Fibroblast of lung (primary cell): ENCODE measurements at regions not wholly inside any gene's neighbourhood (a gene's known extent, or its start where the extent isn't known, plus 50 kb on each side); places are given as distances from the start of the nearest gene placed in this dataset.

Source experiments
- DNase-seq, 2 donors: peaks; one replicate each; pipeline versions ENCODE4 v3.0.0 to v3.0.0-alpha.2; 2010; ENCODE audit warnings: low read depth in 2 of 2
- H2AFZ ChIP-seq: 2 replicates; pipeline ENCODE4 v1.5.1; 2012; ENCODE audit warnings: low read length, control low read depth, inconsistent platforms
- H3K27ac ChIP-seq: 2 replicates; pipeline ENCODE4 v1.5.1; 2011; ENCODE audit warnings: low read length, control low read depth; ENCODE audit not compliant: insufficient read depth
- H3K27me3 ChIP-seq: 2 replicates; pipeline ENCODE4 v1.5.1; 2011; ENCODE audit warnings: mild to moderate bottlenecking, low read length; ENCODE audit not compliant: control insufficient read depth, insufficient read depth
- H3K36me3 ChIP-seq: 2 replicates; pipeline ENCODE4 v1.5.1; 2011; ENCODE audit warnings: low read length; ENCODE audit not compliant: control insufficient read depth, insufficient read depth
- H3K4me1 ChIP-seq: 2 replicates; pipeline ENCODE4 v1.5.1; 2011; ENCODE audit warnings: low read length; ENCODE audit not compliant: control insufficient read depth, insufficient read depth; ENCODE audit errors: extremely low read depth
- H3K4me2 ChIP-seq: 2 replicates; pipeline ENCODE4 v1.5.1; 2011; ENCODE audit warnings: low read length, control low read depth; ENCODE audit not compliant: insufficient read depth; ENCODE audit errors: extremely low read depth
- H3K4me3 ChIP-seq, 4 experiments: fragments of 200-600 bp in 1 of 4; sonication (generic) in 1 of 4; replicated peaks in 1 of 4; 2 replicates each; pipeline ENCODE4 v1.5.1; 2011 to 2016; ENCODE audit warnings: low read length in 4 of 4, low read depth in 3 of 4, mild to moderate bottlenecking in 3 of 4, control low read depth in 2 of 4, inconsistent platforms in 1 of 4, mixed read lengths in 1 of 4; ENCODE audit not compliant: insufficient read depth in 1 of 4; ENCODE audit errors: control extremely low read depth in 1 of 4
- H3K79me2 ChIP-seq: 2 replicates; pipeline ENCODE4 v1.5.1; 2012; ENCODE audit warnings: mild to moderate bottlenecking, low read length, inconsistent platforms; ENCODE audit not compliant: control insufficient read depth, insufficient read depth
- H3K9ac ChIP-seq: 2 replicates; pipeline ENCODE4 v1.5.1; 2011; ENCODE audit warnings: mild to moderate bottlenecking, low read length, control low read depth; ENCODE audit not compliant: insufficient read depth
- H3K9me3 ChIP-seq: 2 replicates; pipeline ENCODE4 v1.5.1; 2012; ENCODE audit warnings: low read depth, low read length; ENCODE audit not compliant: control insufficient read depth, insufficient read depth
- H4K20me1 ChIP-seq: 2 replicates; pipeline ENCODE4 v1.5.1; 2011; ENCODE audit warnings: low read length; ENCODE audit not compliant: control insufficient read depth, insufficient read depth; ENCODE audit errors: extremely low read depth
- CTCF ChIP-seq, 2 donors: IDR thresholded peaks in 1 of 2; conservative IDR thresholded peaks in 1 of 2; 1 replicate in 1 of 2; 2 replicates in 1 of 2; pipeline ENCODE4 v1.5.1; 2011 to 2012; ENCODE audit warnings: low read length in 2 of 2, control low read depth in 1 of 2, inconsistent platforms in 1 of 2, low read depth in 1 of 2, mild to moderate bottlenecking in 1 of 2
- EZH2 ChIP-seq: IDR thresholded peaks from 2 replicates; pipeline ENCODE4 v1.5.1; 2012; ENCODE audit warnings: low read length, control low read depth, mild to moderate bottlenecking; ENCODE audit errors: missing control alignments

- TF ChIP-seq CTCF (conservative IDR thresholded peaks at IDR 0.05 in 1 of 2, IDR thresholded peaks at IDR 0.05 in 1 of 2; ENCODE audit: low read depth in 1 of 2, low read length in 2 of 2) (no peak), EZH2 (no peak)
- no peak overlapping the region for H3K4me2 ChIP-seq
These were observed 2024.5 kb upstream of the ADGRL3 start for GRCh38 chr4:59175617-59176016.

GRCh38 chr4:59179372-59179771, 2020.8 kb upstream of the ADGRL3 start:
- H3K9ac ChIP-seq, result no peak overlapping the region
- no peaks in the 10 kb centered on the region for H3K27me3 ChIP-seq
- DNase-seq, result no peak
- no peaks in the 10 kb centered on the region for H3K79me2 ChIP-seq
- no peak overlapping the region for H3K4me2 ChIP-seq
- H3K4me1 ChIP-seq, result no peaks in the 10 kb centered on the region
- no peak overlapping the region for H3K4me3 ChIP-seq
- no peaks in the 10 kb centered on the region for H3K9me3 ChIP-seq
- H3K36me3 ChIP-seq, result no peaks in the 10 kb centered on the region
- TF ChIP-seq EZH2 (no peak), CTCF (conservative IDR thresholded peaks at IDR 0.05 in 1 of 2, IDR thresholded peaks at IDR 0.05 in 1 of 2; ENCODE audit: low read depth in 1 of 2, low read length in 2 of 2) (no peak)
- no peaks in the 10 kb centered on the region for H4K20me1 ChIP-seq
- no peak overlapping the region for H3K27ac ChIP-seq
- H2AFZ ChIP-seq, result no peak overlapping the region

More at GRCh38 chr4:59175617-59176016, 2024.5 kb upstream of the ADGRL3 start:
- Histone ChIP-seq H3K9ac (no peak overlapping the region), H3K79me2 (no peaks in the 10 kb centered on the region), H4K20me1 (no peaks in the 10 kb centered on the region), H3K27me3 (no peaks in the 10 kb centered on the region), H3K4me3 (no peak overlapping the region), H3K27ac (no peak overlapping the region), H2AFZ (no peak overlapping the region), H3K4me1 (no peaks in the 10 kb centered on the region), H3K9me3 (no peaks in the 10 kb centered on the region), H3K36me3 (no peaks in the 10 kb centered on the region)
- DNase-seq, result no peak

- Histone ChIP-seq H3K36me3 (no peaks in the 10 kb centered on the region), H3K4me2 (no peak overlapping the region), H3K9me3 (no peaks in the 10 kb centered on the region), H2AFZ (no peak overlapping the region), H3K79me2 (no peaks in the 10 kb centered on the region), H3K4me1 (no peaks in the 10 kb centered on the region), H3K27ac (no peak overlapping the region), H3K9ac (no peak overlapping the region), H4K20me1 (no peaks in the 10 kb centered on the region), H3K4me3 (no peak overlapping the region), H3K27me3 (no peaks in the 10 kb centered on the region)
- TF ChIP-seq EZH2, result no peak
- no peak for DNase-seq
These were observed 2020.0 kb upstream of the ADGRL3 start for GRCh38 chr4:59180161-59180560.
